Karpas-422 (cell line): ENCODE measurements at regions not wholly inside any gene's neighbourhood (a gene's known extent, or its start where the extent isn't known, plus 50 kb on each side); places are given as distances from the start of the nearest gene placed in this dataset.

ENCODE experiments used
- DNase-seq: peaks from one replicate; pipeline ENCODE4 v3.0.0-alpha.2; 2015
- H2AFZ ChIP-seq: fragments of 200-600 bp; sonication (generic); 2 replicates; pipeline ENCODE4 v1.6.1; 2014; ENCODE audit warnings: antibody characterized with exemption, low read length, mixed read lengths
- H3K27ac ChIP-seq: fragments of 200-600 bp; sonication (generic); 2 replicates; pipeline ENCODE4 v1.5.1; 2014; ENCODE audit warnings: mild to moderate bottlenecking, low read length, moderate library complexity
- H3K27me3 ChIP-seq: fragments of 200-600 bp; sonication (generic); 2 replicates; pipeline ENCODE4 v1.6.1; 2014; ENCODE audit warnings: low read length, mixed read lengths
- H3K36me3 ChIP-seq: fragments of 200-600 bp; sonication (generic); 2 replicates; pipeline ENCODE4 v1.6.1; 2014; ENCODE audit warnings: low read length, mixed read lengths; ENCODE audit not compliant: insufficient read depth
- H3K4me1 ChIP-seq: fragments of 200-600 bp; sonication (generic); 2 replicates; pipeline ENCODE4 v1.6.1; 2014; ENCODE audit warnings: mild to moderate bottlenecking, low read length, mixed read lengths
- H3K4me2 ChIP-seq: fragments of 200-600 bp; sonication (generic); 2 replicates; pipeline ENCODE4 v1.6.1; 2014; ENCODE audit warnings: low read length, low read depth, mild to moderate bottlenecking; ENCODE audit not compliant: poor library complexity, severe bottlenecking
- H3K4me3 ChIP-seq: fragments of 200-600 bp; sonication (generic); 2 replicates; pipeline ENCODE4 v1.5.1; 2014; ENCODE audit warnings: mild to moderate bottlenecking, antibody characterized with exemption, low read length, mixed read lengths
- H3K79me2 ChIP-seq: fragments of 200-600 bp; sonication (generic); 2 replicates; pipeline ENCODE4 v1.6.1; 2014; ENCODE audit warnings: mild to moderate bottlenecking, low read length, mixed read lengths
- H3K9ac ChIP-seq: fragments of 200-600 bp; sonication (generic); 2 replicates; pipeline ENCODE4 v1.6.0; 2014; ENCODE audit warnings: low read length
- H3K9me2 ChIP-seq: fragments of 200-600 bp; sonication (generic), shearing (Covaris generic); replicated peaks from 2 replicates; pipeline ENCODE4 v1.6.0; 2014; ENCODE audit warnings: mild to moderate bottlenecking, low read length, moderate library complexity; ENCODE audit not compliant: insufficient read depth
- H3K9me3 ChIP-seq: fragments of 300-700, 200-600 bp; sonication (generic); 2 replicates; pipeline ENCODE4 v1.6.1; 2014; ENCODE audit warnings: low read length, mixed read lengths
- H4K20me1 ChIP-seq: fragments of 200-600 bp; sonication (generic); 2 replicates; pipeline ENCODE4 v1.6.1; 2014; ENCODE audit warnings: mild to moderate bottlenecking, antibody characterized with exemption, low read length, low read depth; ENCODE audit not compliant: insufficient read depth

DNA sequence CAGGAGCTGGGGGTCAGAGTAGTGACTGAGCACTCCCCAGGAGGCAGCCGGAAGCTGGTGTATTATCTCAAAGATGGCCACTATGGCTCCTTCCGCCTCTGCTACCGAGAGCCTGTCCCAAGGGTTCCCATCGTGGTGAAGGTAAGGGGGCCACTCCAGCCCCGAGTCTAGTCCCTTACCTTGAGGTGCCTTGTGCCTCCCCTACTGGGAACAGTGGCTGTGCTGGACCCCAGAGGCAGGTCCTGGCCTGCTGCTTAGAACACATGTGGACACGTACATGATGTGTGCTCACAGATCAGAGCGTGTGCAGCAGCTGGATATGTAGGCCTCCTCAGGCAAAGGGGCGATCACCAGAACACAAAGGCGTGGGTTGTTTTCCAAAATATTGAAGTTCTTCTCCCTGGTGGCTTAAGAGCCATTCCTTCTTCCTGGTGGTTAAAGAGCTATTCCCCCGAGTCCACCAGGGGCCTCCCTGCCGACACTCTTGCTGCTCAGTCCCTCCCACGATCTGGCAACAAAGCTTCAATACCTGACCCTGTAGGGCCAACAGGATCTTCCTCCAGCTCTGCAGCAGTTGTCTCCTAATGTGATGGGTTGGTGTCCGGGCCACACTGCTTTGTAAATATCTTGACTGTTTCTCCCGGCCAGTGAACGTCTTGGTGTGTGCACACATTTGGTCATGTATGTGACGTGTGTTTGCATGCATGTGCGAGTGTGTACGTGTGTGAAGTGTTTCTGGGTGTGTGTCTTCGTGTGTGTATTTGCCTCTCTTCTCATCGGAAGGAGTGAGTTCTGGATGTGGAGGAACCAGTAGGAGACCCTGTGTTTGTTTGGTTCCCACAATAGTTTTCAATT lies 68.4 kb upstream of the TINAGL1 start:
- Histone ChIP-seq H3K27ac (no peak overlapping the region), H3K9me3 (no peaks in the 10 kb centered on the region), H2AFZ (no peak overlapping the region), H4K20me1 (no peaks in the 10 kb centered on the region), H3K27me3 (no peaks in the 10 kb centered on the region), H3K36me3 (no peaks in the 10 kb centered on the region), H3K9ac (no peak overlapping the region), H3K9me2 (no peaks in the 10 kb centered on the region), H3K79me2 (no peaks in the 10 kb centered on the region), H3K4me1 (no peaks in the 10 kb centered on the region), H3K4me2 (no peak overlapping the region), H3K4me3 (no peak overlapping the region)
- no peak for DNase-seq

DNA sequence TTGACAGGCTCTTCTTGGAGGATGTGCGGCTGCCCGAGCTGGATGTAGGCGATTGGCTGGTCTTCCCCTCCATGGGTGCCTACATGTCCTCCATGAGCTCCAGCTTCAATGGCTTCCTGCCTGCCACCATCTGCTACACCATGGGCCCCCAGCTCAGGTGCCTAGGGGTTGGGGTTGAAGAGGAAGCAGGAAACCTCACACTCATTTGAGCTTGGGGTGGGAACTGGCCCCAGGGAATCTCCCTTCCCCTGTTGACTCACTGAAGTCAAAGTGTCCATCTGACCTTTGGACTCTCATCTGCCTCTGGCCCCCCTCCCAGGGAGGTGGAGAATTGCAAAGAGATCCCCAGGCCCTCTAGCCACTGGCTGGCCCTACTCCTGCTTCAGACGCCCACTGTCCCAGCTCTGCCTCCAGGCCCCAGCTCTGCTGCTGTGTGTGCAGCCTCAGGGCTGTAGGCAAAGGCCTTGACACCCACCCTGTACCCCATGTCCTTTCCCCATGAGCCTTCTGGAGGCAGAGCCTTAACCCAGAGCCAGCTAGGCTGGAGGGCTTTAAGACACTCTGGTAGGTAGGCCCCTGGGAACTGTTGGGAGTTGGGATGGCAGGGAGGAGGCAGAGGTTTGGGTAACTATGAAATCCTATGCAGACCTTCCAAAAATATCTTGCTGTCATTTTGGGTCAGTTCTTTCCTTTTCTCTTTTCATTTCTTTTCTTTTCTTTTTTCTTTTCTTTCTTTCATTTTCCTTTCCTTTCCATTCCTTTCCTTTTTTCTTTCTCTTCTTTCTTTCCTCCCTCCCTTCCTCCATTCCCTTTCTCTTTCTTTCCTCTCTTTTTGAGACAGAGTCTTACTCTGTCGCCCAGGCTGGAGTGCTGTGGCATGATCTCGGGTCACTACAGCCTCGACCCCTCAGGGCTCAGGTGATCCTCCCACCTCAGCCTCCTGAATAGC lies 66.9 kb upstream of the TINAGL1 start:
- Histone ChIP-seq H3K4me2 (no peak overlapping the region), H3K79me2 (no peaks in the 10 kb centered on the region), H2AFZ (no peak overlapping the region), H3K9me2 (no peaks in the 10 kb centered on the region), H3K27ac (no peak overlapping the region), H3K4me3 (no peak overlapping the region), H3K4me1 (no peaks in the 10 kb centered on the region), H4K20me1 (no peaks in the 10 kb centered on the region), H3K36me3 (no peaks in the 10 kb centered on the region), H3K9ac (no peak overlapping the region), H3K27me3 (no peaks in the 10 kb centered on the region), H3K9me3 (no peaks in the 10 kb centered on the region)
- no peak for DNase-seq

DNA sequence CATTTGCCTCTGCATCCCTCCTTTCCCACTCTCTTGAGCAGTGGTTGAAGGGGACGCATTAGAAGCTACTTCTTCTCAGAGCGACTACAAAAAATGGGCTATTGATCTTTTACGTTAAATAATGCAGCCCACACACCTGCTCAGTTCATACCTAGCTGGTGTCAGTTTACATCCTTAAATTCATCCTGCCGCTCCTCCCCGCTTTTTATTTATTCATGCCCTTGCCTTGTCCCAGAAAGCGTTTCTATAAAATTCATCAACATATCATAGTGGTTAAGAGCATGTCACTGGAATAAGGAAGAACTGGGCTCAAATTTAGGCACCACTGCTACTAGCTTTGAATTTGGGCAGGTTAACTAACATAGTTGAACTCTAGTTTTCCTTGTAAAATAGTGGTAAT lies 66.0 kb upstream of the TINAGL1 start:
- Histone ChIP-seq H3K9me3 (no peaks in the 10 kb centered on the region), H3K36me3 (no peaks in the 10 kb centered on the region), H3K27ac (no peak overlapping the region), H3K4me1 (no peaks in the 10 kb centered on the region), H4K20me1 (no peaks in the 10 kb centered on the region), H3K79me2 (no peaks in the 10 kb centered on the region), H3K9ac (no peak overlapping the region), H3K4me2 (no peak overlapping the region), H3K27me3 (no peaks in the 10 kb centered on the region), H3K4me3 (no peak overlapping the region), H3K9me2 (no peaks in the 10 kb centered on the region), H2AFZ (no peak overlapping the region)
- DNase-seq = no peak

- Histone ChIP-seq H3K9me2 (no peaks in the 10 kb centered on the region), H3K4me3 (no peak overlapping the region), H4K20me1 (no peaks in the 10 kb centered on the region), H3K4me1 (no peaks in the 10 kb centered on the region), H3K9ac (no peak overlapping the region), H3K4me2 (no peak overlapping the region), H3K27ac (no peak overlapping the region), H3K9me3 (no peaks in the 10 kb centered on the region), H3K27me3 (no peaks in the 10 kb centered on the region), H2AFZ (no peak overlapping the region), H3K36me3 (no peaks in the 10 kb centered on the region), H3K79me2 (no peaks in the 10 kb centered on the region)
- no peak for DNase-seq
Measured at GRCh38 chr1:31510853-31511789, 65.2 kb upstream of the TINAGL1 start.

GRCh38 chr1:31511848-31512615 lies 64.3 kb upstream of the TINAGL1 start:
- no peaks in the 10 kb centered on the region for H4K20me1 ChIP-seq
- no peaks in the 10 kb centered on the region for H3K36me3 ChIP-seq
- no peak overlapping the region for H3K9ac ChIP-seq
- no peaks in the 10 kb centered on the region for H3K4me1 ChIP-seq
- H3K79me2 ChIP-seq = no peaks in the 10 kb centered on the region
- H3K27ac ChIP-seq = no peak overlapping the region
- H3K4me3 ChIP-seq = no peak overlapping the region
- DNase-seq = no peak
- H3K27me3 ChIP-seq = no peaks in the 10 kb centered on the region
- H2AFZ ChIP-seq = no peak overlapping the region
- no peaks in the 10 kb centered on the region for H3K9me2 ChIP-seq
- H3K4me2 ChIP-seq = no peak overlapping the region
- H3K9me3 ChIP-seq = no peaks in the 10 kb centered on the region

DNA sequence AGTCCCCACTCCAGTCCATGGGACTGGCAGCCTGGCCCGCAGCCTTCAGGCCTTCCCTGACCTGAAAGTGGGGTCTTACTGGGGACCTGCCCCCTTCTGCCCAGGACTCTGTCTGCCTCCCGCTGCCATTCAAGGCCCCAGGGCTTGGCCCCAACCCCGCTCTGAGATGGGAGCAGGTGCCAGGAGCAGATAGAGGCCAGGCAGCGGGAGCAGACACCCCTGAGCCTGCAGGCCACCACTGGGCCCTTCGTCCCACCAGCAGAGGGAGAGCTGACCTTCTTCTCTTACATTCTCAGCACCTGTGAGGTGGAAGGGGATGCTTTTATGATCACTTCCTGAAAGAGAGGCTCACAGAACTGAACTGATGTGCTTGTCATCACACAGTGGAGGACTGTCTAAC lies 62.2 kb upstream of the TINAGL1 start:
- H3K27ac ChIP-seq = no peak overlapping the region
- no peaks in the 10 kb centered on the region for H3K27me3 ChIP-seq
- no peak overlapping the region for H3K4me3 ChIP-seq
- H3K4me1 ChIP-seq = no peaks in the 10 kb centered on the region
- no peak for DNase-seq
- no peaks in the 10 kb centered on the region for H4K20me1 ChIP-seq
- H2AFZ ChIP-seq = no peak overlapping the region
- no peaks in the 10 kb centered on the region for H3K36me3 ChIP-seq
- H3K9ac ChIP-seq = no peak overlapping the region
- no peaks in the 10 kb centered on the region for H3K9me2 ChIP-seq
- H3K79me2 ChIP-seq = no peaks in the 10 kb centered on the region
- H3K4me2 ChIP-seq = no peak overlapping the region
- H3K9me3 ChIP-seq = no peaks in the 10 kb centered on the region

DNA sequence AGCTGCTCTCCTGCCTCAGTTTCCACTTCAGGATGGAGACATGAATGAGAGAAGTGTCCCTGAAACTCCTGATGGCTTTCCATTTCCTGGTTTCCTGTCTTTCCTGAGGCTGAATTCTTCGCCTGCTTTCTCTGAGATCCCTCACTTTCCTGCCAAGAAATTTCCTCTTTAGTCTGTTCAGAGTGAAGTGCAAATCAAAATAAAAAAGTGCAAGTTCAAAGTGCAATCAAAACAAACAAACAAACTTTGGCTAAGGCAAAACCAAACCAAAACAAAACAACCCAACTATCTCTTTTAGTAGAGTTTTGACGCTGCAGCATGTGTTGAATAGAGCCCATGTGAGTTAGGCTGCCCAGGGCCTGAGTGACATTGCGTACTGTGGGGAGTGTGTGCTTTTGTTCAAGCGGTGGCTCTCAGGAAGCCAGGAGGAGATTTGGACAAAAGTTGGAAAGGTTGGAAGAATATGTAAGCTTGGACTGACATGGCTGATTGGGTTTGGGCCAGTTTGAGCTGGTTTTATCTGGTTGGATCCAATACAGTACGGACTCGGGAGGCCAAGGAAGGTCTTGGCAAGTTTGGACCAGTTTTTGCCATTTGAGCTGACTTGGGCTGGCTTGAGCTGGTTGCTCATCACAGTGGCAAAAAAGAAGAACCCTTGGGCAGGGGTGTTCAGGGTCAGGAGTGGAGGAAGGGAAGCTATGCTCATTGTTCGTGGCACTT lies 61.1 kb upstream of the TINAGL1 start:
- no peak overlapping the region for H3K4me3 ChIP-seq
- H3K9me2 ChIP-seq = no peaks in the 10 kb centered on the region
- H3K9me3 ChIP-seq = no peaks in the 10 kb centered on the region
- no peaks in the 10 kb centered on the region for H4K20me1 ChIP-seq
- no peak overlapping the region for H3K27ac ChIP-seq
- H3K4me2 ChIP-seq = no peak overlapping the region
- H2AFZ ChIP-seq = no peak overlapping the region
- H3K36me3 ChIP-seq = no peaks in the 10 kb centered on the region
- no peak for DNase-seq
- no peak overlapping the region for H3K9ac ChIP-seq
- no peaks in the 10 kb centered on the region for H3K79me2 ChIP-seq
- H3K4me1 ChIP-seq = no peaks in the 10 kb centered on the region
- H3K27me3 ChIP-seq = no peaks in the 10 kb centered on the region
